ENCODE measurements at regions not wholly inside any gene's neighbourhood (a gene's known extent, or its start where the extent isn't known, plus 50 kb on each side); places are given as distances from the start of the nearest gene placed in this dataset.

- H3K4me3 ChIP-seq (ENCODE audit: low read depth, low read length): no peak overlapping the region
- in situ Hi-C loops (cut with HindIII; ENCODE audit: low pct_ligation_motif_present, low sequenced_read_pairs): no loop called here
- H3K27me3 ChIP-seq (replicated peaks): no peaks in the 10 kb centered on the region
- no peak overlapping the region for H3K27ac ChIP-seq
- TF ChIP-seq, protein P1, sequence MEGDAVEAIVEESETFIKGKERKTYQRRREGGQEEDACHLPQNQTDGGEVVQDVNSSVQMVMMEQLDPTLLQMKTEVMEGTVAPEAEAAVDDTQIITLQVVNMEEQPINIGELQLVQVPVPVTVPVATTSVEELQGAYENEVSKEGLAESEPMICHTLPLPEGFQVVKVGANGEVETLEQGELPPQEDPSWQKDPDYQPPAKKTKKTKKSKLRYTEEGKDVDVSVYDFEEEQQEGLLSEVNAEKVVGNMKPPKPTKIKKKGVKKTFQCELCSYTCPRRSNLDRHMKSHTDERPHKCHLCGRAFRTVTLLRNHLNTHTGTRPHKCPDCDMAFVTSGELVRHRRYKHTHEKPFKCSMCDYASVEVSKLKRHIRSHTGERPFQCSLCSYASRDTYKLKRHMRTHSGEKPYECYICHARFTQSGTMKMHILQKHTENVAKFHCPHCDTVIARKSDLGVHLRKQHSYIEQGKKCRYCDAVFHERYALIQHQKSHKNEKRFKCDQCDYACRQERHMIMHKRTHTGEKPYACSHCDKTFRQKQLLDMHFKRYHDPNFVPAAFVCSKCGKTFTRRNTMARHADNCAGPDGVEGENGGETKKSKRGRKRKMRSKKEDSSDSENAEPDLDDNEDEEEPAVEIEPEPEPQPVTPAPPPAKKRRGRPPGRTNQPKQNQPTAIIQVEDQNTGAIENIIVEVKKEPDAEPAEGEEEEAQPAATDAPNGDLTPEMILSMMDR (IDR thresholded peaks at IDR 0.05; ENCODE audit: low read depth, low read length, missing control alignments): no peak
- H3K36me3 ChIP-seq (replicated peaks): no peaks in the 10 kb centered on the region
- no peak for DNase-seq
Measured at GRCh38 chr2:163185160-163185559, 346.6 kb upstream of the KCNH7 start.

DNA sequence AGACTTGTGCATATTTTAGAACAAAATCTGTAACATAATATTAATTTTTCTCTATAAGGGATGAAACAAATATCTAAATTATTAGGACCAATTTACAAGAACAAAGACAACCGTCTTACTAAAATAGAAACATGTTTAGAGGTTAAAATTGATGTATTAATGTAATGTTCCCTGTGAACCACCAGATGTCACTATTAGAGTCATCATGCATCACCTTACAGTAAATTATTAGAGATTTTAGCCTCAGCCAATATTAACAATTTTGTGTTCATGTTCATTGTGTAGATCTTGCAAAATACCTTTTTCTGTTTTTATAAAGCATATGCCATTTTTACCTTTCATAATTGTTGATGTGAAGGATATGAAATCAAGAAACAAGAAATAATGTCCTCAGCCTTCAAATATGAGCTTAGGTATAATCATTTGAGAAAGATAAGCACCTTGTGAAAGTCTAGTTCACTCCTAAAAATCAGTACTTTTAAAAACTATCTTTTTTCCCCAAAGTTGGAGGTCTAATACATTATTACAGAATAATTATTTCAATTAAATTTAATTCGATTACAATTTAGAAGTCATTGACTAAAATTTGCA, 344.3 kb upstream of the KCNH7 start:
- Histone ChIP-seq H3K4me3 (ENCODE audit: low read depth, low read length) (no peak overlapping the region), H3K36me3 (replicated peaks) (no peaks in the 10 kb centered on the region), H3K27me3 (replicated peaks) (no peaks in the 10 kb centered on the region), H3K27ac (no peak overlapping the region)
- DNase-seq: no peak
- TF ChIP-seq, protein P1 (IDR thresholded peaks at IDR 0.05; ENCODE audit: low read depth, low read length, missing control alignments): peak; percentile 48
- in situ Hi-C loops (cut with HindIII; ENCODE audit: low pct_ligation_motif_present, low sequenced_read_pairs): no loop called here

DNA sequence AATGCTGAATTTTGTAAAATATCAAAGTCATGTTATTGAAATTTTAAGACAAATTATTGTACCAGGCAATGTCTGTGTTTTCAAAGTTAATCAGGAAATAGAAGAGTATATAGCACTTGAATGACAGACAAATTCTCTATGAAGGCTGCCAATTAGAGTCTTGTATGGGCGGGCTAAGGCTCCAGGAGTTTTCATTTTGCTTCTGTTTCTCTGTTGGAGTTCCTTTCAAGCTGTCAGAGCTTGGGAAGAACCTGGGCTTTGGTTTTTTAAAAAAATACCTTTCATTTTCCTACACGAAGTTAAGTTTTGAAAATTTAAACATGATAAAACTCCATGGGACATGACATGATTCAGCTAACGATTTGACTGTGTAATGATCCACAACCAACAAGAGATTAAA, 339.0 kb upstream of the KCNH7 start:
- Histone ChIP-seq H3K27me3 (replicated peaks) (no peaks in the 10 kb centered on the region), H3K36me3 (replicated peaks) (no peaks in the 10 kb centered on the region), H3K27ac (no peak overlapping the region), H3K4me3 (ENCODE audit: low read depth, low read length) (no peak overlapping the region)
- TF ChIP-seq, protein P1 (IDR thresholded peaks at IDR 0.05; ENCODE audit: low read depth, low read length, missing control alignments): no peak
- DNase-seq: no peak
- in situ Hi-C loops (cut with HindIII; ENCODE audit: low pct_ligation_motif_present, low sequenced_read_pairs): no loop called here

- in situ Hi-C loops (cut with HindIII; ENCODE audit: low pct_ligation_motif_present, low sequenced_read_pairs): no loop called here
- DNase-seq: no peak
- no peak overlapping the region for H3K4me3 ChIP-seq (ENCODE audit: low read depth, low read length)
- H3K27me3 ChIP-seq (replicated peaks): no peaks in the 10 kb centered on the region
- H3K27ac ChIP-seq: no peak overlapping the region
- TF ChIP-seq, protein P1 (IDR thresholded peaks at IDR 0.05; ENCODE audit: low read depth, low read length, missing control alignments): no peak
- no peaks in the 10 kb centered on the region for H3K36me3 ChIP-seq (replicated peaks)
Measured at GRCh38 chr2:163175294-163175693, 336.7 kb upstream of the KCNH7 start.

DNA sequence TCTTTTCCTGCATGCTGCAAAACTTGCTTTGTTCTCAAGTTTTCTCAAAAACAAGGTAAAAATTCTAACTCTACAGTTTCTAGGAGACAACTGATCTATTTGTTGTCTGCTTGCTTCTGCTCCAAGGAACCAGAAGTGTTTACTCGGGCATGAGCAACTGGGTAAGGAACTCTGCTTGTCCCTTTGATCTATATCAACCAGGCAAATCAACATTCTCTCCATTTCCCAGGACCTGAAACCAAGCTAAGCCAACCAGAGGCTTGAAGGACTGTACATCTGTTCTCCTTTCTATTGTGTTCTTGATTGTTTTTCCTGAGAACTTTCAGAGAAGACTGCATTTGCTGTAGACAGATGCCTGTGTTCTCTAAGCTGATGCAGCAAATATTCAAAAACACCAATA, 335.0 kb upstream of the KCNH7 start:
- Histone ChIP-seq H3K27ac (no peak overlapping the region), H3K36me3 (replicated peaks) (no peaks in the 10 kb centered on the region), H3K4me3 (ENCODE audit: low read depth, low read length) (no peak overlapping the region), H3K27me3 (replicated peaks) (no peaks in the 10 kb centered on the region)
- TF ChIP-seq, protein P1 (IDR thresholded peaks at IDR 0.05; ENCODE audit: low read depth, low read length, missing control alignments): no peak
- no peak for DNase-seq
- in situ Hi-C loops (cut with HindIII; ENCODE audit: low pct_ligation_motif_present, low sequenced_read_pairs): loop anchor here (25.0 kb wide), 1 partner anchor 1314 kb away; no protein-coding TSS in a partner anchor

All from brain microvascular endothelial cell (primary cell).